GM06990 (cell line): ENCODE measurements at regions not wholly inside any gene's neighbourhood (a gene's known extent, or its start where the extent isn't known, plus 50 kb on each side); places are given as distances from the start of the nearest gene placed in this dataset.

ENCODE experiments used
- DNase-seq: peaks from one replicate; pipeline ENCODE4 v3.0.0-alpha.2; 2011; ENCODE audit not compliant: insufficient read length; ENCODE audit errors: extremely low read depth
- H3K27me3 ChIP-seq: replicated peaks from 2 replicates; pipeline ENCODE4 v1.6.0; 2011; ENCODE audit warnings: low read length; ENCODE audit not compliant: control insufficient read depth, insufficient read depth
- H3K36me3 ChIP-seq: 2 replicates; pipeline ENCODE4 v1.5.1; 2011; ENCODE audit warnings: low read length; ENCODE audit not compliant: control insufficient read depth, insufficient read depth
- H3K4me3 ChIP-seq: replicated peaks from 2 replicates; pipeline ENCODE4 v1.5.1; 2011; ENCODE audit warnings: low read depth, mild to moderate bottlenecking, control low read depth, low read length
- TF ChIP-seq, protein P1 (sequence below): IDR thresholded peaks from 2 replicates; pipeline ENCODE4 v1.5.1; 2011; ENCODE audit warnings: low read length, control low read depth, mild to moderate bottlenecking, inconsistent platforms; ENCODE audit not compliant: insufficient read depth, poor library complexity, severe bottlenecking

DNA sequence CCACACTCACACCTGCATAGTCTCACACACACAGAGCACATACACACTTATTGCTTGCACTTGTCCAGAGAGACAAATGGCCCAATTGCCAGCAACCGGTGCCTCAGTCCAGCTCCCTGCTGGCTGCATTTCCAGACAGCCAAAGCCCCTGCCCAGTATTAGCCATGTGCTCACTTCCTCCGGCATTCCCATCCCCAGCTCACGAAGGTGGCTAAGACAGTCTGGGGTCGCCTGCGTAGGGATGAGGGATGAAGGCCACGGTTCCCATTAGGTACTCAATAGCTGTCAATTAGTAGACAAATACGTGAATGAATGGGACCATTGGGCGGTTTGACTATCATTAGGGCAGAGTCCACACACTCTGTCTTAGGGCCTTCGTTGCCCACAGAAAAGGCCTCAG is 146.8 kb upstream of the EGLN3 start:
- no peaks in the 10 kb centered on the region for H3K27me3 ChIP-seq
- no peaks in the 10 kb centered on the region for H3K36me3 ChIP-seq
- TF ChIP-seq, protein P1, sequence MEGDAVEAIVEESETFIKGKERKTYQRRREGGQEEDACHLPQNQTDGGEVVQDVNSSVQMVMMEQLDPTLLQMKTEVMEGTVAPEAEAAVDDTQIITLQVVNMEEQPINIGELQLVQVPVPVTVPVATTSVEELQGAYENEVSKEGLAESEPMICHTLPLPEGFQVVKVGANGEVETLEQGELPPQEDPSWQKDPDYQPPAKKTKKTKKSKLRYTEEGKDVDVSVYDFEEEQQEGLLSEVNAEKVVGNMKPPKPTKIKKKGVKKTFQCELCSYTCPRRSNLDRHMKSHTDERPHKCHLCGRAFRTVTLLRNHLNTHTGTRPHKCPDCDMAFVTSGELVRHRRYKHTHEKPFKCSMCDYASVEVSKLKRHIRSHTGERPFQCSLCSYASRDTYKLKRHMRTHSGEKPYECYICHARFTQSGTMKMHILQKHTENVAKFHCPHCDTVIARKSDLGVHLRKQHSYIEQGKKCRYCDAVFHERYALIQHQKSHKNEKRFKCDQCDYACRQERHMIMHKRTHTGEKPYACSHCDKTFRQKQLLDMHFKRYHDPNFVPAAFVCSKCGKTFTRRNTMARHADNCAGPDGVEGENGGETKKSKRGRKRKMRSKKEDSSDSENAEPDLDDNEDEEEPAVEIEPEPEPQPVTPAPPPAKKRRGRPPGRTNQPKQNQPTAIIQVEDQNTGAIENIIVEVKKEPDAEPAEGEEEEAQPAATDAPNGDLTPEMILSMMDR = no peak
- DNase-seq = no peak
- H3K4me3 ChIP-seq = no peak overlapping the region

DNA sequence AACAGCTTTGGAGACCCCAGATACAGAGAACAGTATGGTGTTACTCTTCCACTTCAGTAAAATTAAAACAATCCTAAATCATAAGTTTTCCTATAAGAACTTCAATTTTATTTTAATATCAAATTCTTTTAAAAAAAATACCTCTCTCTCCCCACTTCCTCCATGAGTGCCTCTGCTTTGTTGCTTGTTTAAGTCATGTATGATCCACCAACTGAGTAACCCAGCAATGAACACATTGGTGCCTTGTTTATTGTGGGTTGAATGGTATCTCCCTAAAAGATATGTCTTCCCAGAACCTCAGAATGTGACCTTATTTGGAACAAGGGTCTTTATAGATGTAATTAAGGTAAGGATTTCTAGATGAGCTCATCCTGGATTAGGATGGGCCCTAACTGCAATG is 143.5 kb upstream of the EGLN3 start:
- TF ChIP-seq, protein P1 = no peak
- Histone ChIP-seq H3K36me3 (no peaks in the 10 kb centered on the region), H3K4me3 (no peak overlapping the region), H3K27me3 (no peaks in the 10 kb centered on the region)
- DNase-seq = no peak

DNA sequence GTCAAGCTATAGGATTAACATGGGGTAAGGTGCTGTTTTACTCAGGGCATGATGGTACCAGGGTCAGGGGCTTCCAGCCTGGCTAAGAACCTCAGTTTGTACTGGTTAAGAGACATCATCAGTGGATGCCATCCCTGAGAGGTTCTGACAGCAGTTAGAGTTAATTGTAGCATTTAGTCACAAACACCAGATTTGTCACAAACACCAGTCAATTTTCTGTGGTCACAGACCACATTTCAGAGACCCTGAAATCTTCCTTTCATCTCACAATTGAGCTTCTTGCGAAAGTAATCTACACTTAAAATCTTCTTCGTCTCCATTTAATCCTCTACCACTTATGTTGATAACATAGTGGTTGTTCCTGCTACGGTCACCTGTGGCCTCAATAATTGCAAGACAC is 143.0 kb upstream of the EGLN3 start:
- no peaks in the 10 kb centered on the region for H3K27me3 ChIP-seq
- H3K36me3 ChIP-seq = no peaks in the 10 kb centered on the region
- no peak overlapping the region for H3K4me3 ChIP-seq
- DNase-seq = no peak
- TF ChIP-seq, protein P1 = no peak

DNA sequence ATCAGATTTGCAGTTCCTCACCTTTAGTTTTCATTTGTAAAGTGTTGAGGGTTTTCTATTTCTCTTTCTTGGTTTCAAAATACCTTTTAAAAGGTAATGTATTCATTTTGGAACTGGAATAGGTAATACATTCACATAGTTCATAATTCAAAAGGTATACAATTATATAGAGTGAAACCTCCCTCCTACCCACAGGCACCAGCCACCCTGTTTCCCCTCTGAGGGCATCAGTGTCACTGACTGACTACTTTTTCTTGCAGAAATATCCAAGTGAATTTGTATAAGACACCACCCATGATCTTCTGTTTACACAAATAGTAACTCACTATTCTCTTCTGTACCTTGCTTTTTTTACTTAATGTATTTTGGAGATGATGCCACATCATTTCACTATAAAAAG is 139.6 kb upstream of the EGLN3 start:
- no peaks in the 10 kb centered on the region for H3K27me3 ChIP-seq
- DNase-seq = no peak
- no peak overlapping the region for H3K4me3 ChIP-seq
- H3K36me3 ChIP-seq = no peaks in the 10 kb centered on the region
- TF ChIP-seq, protein P1 = no peak

DNA sequence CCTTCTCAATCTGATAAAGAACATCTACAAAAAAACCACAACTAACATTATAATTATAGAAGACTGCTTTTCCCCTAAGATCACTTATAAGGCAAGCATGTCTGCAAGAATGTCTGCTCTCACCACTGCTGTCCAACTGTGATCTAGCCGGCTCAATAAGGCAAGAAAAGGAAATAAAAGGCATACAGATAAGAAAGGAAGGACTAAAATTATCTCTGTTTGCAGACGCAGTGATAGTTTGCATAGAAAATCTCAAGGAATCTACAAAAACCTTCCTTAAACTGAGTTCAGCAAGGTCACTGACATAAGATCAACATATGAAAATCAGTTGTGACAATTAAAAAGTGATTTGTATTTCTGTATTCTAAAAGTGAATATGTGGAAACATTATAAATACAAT is 138.0 kb upstream of the EGLN3 start:
- TF ChIP-seq, protein P1 = no peak
- DNase-seq = no peak
- Histone ChIP-seq H3K27me3 (no peaks in the 10 kb centered on the region), H3K36me3 (no peaks in the 10 kb centered on the region), H3K4me3 (no peak overlapping the region)

DNA sequence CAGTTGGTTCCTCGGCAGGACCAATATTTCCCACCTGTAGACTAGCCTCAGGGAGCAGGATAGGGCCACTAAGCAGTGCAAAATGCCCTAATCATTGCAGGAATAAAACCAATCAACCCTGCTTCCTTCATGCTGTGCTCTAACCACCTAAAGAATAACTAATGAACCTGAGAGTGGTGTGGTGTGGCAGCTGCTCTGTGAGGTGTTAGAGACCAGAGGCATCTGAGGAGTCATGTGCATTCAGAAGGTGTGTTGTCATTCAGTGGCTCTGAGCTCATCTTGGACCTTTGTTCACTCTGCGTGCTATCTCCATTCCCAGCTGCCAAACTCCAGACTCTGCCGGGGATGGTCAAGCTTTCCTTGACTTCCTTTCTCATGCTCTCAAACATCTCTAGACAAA is 136.7 kb upstream of the EGLN3 start:
- Histone ChIP-seq H3K27me3 (no peaks in the 10 kb centered on the region), H3K36me3 (no peaks in the 10 kb centered on the region), H3K4me3 (no peak overlapping the region)
- DNase-seq = no peak
- TF ChIP-seq, protein P1 = no peak
